ENCODE measurements at regions not wholly inside any gene's neighbourhood (a gene's known extent, or its start where the extent isn't known, plus 50 kb on each side); places are given as distances from the start of the nearest gene placed in this dataset.

DNA sequence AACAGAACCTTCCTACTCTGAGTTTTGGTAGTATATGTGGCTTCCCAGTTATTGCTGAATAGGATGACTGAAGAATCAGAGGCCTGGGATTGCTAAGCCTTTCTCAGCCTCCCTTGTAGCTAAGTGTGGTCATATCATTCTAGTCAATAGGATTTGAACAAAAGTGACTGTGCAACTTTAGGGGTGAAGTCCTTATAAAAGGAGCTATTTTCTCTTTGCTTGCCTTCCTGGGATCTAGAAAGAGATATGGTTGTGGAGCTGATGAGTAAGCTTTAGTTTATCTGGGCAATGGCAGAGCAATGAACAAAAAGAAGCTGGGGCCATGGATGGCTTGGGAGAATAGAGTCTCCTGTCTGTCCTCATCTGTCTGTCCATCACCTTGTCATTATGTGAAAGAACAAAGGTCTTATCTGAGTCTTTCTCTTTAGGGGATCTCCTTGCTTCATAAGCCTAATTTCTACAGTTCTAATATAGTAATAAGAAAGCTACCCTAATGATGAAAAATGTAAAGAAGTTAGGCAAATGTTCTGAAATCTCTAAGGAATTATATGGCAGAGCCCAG, 91.5 kb downstream of the TENT5C start:
- DNase-seq (no peak), ATAC-seq (ENCODE audit: poor library complexity) (no peak)
- CTCF ChIA-PET = interaction anchor here (1.4 kb wide), 1 partner anchor 163 kb away, joined by 4 read pairs; no protein-coding TSS in a partner anchor
- Mint-ChIP-seq H3K9me3 (no peaks in the 10 kb centered on the region), H3K27ac (no peak overlapping the region), H3K36me3 (ENCODE audit: low read depth) (no peaks in the 10 kb centered on the region), H3K4me3 (no peak overlapping the region), H3K4me1 (ENCODE audit: low read depth) (no peaks in the 10 kb centered on the region), H3K27me3 (peaks cover 25% of the 10 kb centered on the region)
- H3K27ac ChIP-seq (ENCODE audit: low read depth in 1 of 2, low read length in 2 of 2) = no peak overlapping the region
- H3K4me1 ChIP-seq (ENCODE audit: insufficient read depth, low read length) = no peaks in the 10 kb centered on the region
- TF ChIP-seq, protein P1, sequence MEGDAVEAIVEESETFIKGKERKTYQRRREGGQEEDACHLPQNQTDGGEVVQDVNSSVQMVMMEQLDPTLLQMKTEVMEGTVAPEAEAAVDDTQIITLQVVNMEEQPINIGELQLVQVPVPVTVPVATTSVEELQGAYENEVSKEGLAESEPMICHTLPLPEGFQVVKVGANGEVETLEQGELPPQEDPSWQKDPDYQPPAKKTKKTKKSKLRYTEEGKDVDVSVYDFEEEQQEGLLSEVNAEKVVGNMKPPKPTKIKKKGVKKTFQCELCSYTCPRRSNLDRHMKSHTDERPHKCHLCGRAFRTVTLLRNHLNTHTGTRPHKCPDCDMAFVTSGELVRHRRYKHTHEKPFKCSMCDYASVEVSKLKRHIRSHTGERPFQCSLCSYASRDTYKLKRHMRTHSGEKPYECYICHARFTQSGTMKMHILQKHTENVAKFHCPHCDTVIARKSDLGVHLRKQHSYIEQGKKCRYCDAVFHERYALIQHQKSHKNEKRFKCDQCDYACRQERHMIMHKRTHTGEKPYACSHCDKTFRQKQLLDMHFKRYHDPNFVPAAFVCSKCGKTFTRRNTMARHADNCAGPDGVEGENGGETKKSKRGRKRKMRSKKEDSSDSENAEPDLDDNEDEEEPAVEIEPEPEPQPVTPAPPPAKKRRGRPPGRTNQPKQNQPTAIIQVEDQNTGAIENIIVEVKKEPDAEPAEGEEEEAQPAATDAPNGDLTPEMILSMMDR (IDR thresholded peaks at IDR 0.05) = no peak
- no peaks in the 10 kb centered on the region for H3K36me3 ChIP-seq (ENCODE audit: insufficient read depth, low read length)
- H3K27me3 ChIP-seq (ENCODE audit: control insufficient read depth in 1 of 2, insufficient read depth in 2 of 2, low read length in 2 of 2) = peaks cover 0 to 12% of the 10 kb centered on the region in 2 experiments
- POLR2A ChIA-PET = interaction anchor here (1.4 kb wide), 1 partner anchor 41 kb away, joined by 3 read pairs; no protein-coding TSS in a partner anchor
- intact Hi-C loops (cut with DNase I, micrococcal nuclease) = no loop called here
- H3K9me3 ChIP-seq (ENCODE audit: control insufficient read depth in 1 of 2, insufficient read depth in 1 of 2, low read length in 2 of 2) = no peaks in the 10 kb centered on the region
- no peak overlapping the region for H3K4me3 ChIP-seq (ENCODE audit: low read length)

DNA sequence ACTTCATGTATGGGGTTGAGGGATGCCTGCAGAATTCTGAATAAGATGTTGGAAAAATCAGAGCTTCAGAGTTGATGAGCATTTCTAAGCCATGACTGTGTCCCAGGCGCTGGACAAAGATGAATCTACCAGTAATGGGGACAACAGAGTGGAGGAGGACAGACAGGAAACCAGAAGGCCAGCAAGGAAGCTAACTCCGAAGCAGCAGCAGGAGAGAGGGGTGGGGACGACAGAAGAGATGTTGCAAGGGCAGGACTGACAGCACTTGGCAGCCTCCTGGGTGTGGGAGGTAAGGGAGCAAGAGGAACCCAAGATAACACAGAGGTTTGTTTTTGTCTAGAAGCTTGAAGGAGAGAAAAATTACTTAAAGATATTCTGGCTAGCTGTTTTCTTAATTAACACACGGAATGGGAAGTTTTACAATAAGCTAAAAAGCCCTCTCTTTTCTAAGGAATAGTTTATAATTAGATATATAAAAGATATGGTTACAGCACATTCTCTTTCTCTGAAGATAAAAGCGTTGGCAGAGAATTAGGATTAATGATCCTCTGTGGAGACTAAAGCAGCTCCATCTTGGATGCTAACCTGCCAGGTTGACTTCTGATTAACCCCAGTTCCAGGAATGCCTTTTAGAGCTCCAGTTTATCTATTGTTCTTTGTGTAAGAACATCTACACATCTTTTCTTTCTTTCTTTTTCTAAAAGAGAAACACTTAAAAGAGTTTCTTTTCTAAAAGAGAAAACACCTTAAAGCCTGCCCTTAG, 92.7 kb downstream of the TENT5C start:
- Histone ChIP-seq H3K27ac (ENCODE audit: low read depth in 1 of 2, low read length in 2 of 2) (no peak overlapping the region), H3K4me3 (ENCODE audit: low read length) (no peak overlapping the region), H3K27me3 (ENCODE audit: control insufficient read depth in 1 of 2, insufficient read depth in 2 of 2, low read length in 2 of 2) (peaks cover 0 to 11% of the 10 kb centered on the region in 2 experiments), H3K9me3 (ENCODE audit: control insufficient read depth in 1 of 2, insufficient read depth in 1 of 2, low read length in 2 of 2) (no peaks in the 10 kb centered on the region), H3K4me1 (ENCODE audit: insufficient read depth, low read length) (no peaks in the 10 kb centered on the region), H3K36me3 (ENCODE audit: insufficient read depth, low read length) (no peaks in the 10 kb centered on the region)
- DNase-seq = no peak
- no peak for ATAC-seq (ENCODE audit: poor library complexity)
- ChIA-PET POLR2A (interaction anchor here (0.6 kb wide), 1 partner anchor 42 kb away, joined by 3 read pairs; no protein-coding TSS in a partner anchor), CTCF (no interaction called here)
- Mint-ChIP-seq H3K27me3 (peaks cover 22% of the 10 kb centered on the region), H3K9me3 (no peaks in the 10 kb centered on the region), H3K36me3 (ENCODE audit: low read depth) (no peaks in the 10 kb centered on the region), H3K4me1 (ENCODE audit: low read depth) (no peaks in the 10 kb centered on the region), H3K4me3 (no peak overlapping the region), H3K27ac (no peak overlapping the region)
- TF ChIP-seq, protein P1 (IDR thresholded peaks at IDR 0.05) = no peak
- intact Hi-C loops (cut with DNase I, micrococcal nuclease) = no loop called here

DNA sequence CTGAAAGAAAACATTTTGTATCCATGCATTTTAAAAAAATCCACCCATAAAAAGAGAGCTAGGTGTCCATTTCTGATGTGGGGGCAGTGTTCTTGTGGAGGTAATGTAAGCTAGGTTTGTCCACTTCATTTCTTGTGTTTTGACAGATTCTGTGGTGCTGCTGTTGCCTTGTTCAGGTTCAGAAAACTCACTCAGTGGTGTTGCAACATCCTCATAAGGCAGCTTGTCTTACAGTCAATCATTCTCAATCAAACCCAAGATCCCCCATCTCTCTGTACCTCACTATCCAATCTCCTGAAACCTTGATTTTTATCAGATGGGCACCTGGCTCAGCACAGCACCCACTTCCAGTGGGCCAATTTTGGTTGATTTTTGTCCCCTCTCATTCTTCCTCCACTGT, 94.1 kb downstream of the TENT5C start:
- Histone ChIP-seq H3K27me3 (ENCODE audit: control insufficient read depth in 1 of 2, insufficient read depth in 2 of 2, low read length in 2 of 2) (peaks cover 0 to 7% of the 10 kb centered on the region in 2 experiments), H3K4me1 (ENCODE audit: insufficient read depth, low read length) (no peaks in the 10 kb centered on the region), H3K4me3 (ENCODE audit: low read length) (no peak overlapping the region), H3K9me3 (ENCODE audit: control insufficient read depth in 1 of 2, insufficient read depth in 1 of 2, low read length in 2 of 2) (no peaks in the 10 kb centered on the region), H3K27ac (ENCODE audit: low read depth in 1 of 2, low read length in 2 of 2) (no peak overlapping the region), H3K36me3 (ENCODE audit: insufficient read depth, low read length) (no peaks in the 10 kb centered on the region)
- ATAC-seq (ENCODE audit: poor library complexity) (no peak), DNase-seq (no peak)
- CTCF ChIA-PET = no interaction called here
- H3K9me3 Mint-ChIP-seq = no peaks in the 10 kb centered on the region
- H3K36me3 Mint-ChIP-seq (ENCODE audit: low read depth) = no peaks in the 10 kb centered on the region
- H3K27me3 Mint-ChIP-seq = peaks cover 22% of the 10 kb centered on the region
- H3K4me3 Mint-ChIP-seq = no peak overlapping the region
- intact Hi-C loops (cut with DNase I, micrococcal nuclease) = no loop called here
- TF ChIP-seq, protein P1 (IDR thresholded peaks at IDR 0.05) = no peak
- POLR2A ChIA-PET = no interaction called here
- no peak overlapping the region for H3K27ac Mint-ChIP-seq
- no peaks in the 10 kb centered on the region for H3K4me1 Mint-ChIP-seq (ENCODE audit: low read depth)

Measured in CD4-positive, alpha-beta T cell (primary cell).